ENCODE measurements at regions not wholly inside any gene's neighbourhood (a gene's known extent, or its start where the extent isn't known, plus 50 kb on each side); places are given as distances from the start of the nearest gene placed in this dataset.

- TF ChIP-seq CTCF (conservative IDR thresholded peaks at IDR 0.05 in 1 of 2, IDR thresholded peaks at IDR 0.05 in 1 of 2; ENCODE audit: low read depth in 1 of 2, low read length in 2 of 2), result no peak
- TF ChIP-seq EZH2 (IDR thresholded peaks at IDR 0.05; ENCODE audit: low read length, missing control alignments), result no peak
- Histone ChIP-seq H2AFZ (ENCODE audit: low read length) (no peak overlapping the region), H3K27ac (ENCODE audit: insufficient read depth, low read length) (peak overlapping the region; percentile 79), H3K9me3 (ENCODE audit: control insufficient read depth, insufficient read depth, low read depth, low read length) (no peaks in the 10 kb centered on the region), H3K9ac (ENCODE audit: insufficient read depth, low read length) (peak overlapping the region; percentile 13), H3K27me3 (ENCODE audit: control insufficient read depth, insufficient read depth, low read length) (peaks cover 3% of the 10 kb centered on the region), H3K4me3 (replicated peaks in 1 of 4; ENCODE audit: control extremely low read depth in 1 of 4, insufficient read depth in 1 of 4, low read depth in 3 of 4, low read length in 4 of 4) (no peak overlapping the region), H3K4me1 (ENCODE audit: control insufficient read depth, extremely low read depth, insufficient read depth, low read length) (peaks cover 31% of the 10 kb centered on the region), H4K20me1 (ENCODE audit: control insufficient read depth, extremely low read depth, insufficient read depth, low read length) (no peaks in the 10 kb centered on the region), H3K4me2 (ENCODE audit: extremely low read depth, insufficient read depth, low read length) (peak overlapping the region; percentile 52), H3K79me2 (ENCODE audit: control insufficient read depth, insufficient read depth, low read length) (no peaks in the 10 kb centered on the region), H3K36me3 (ENCODE audit: control insufficient read depth, insufficient read depth, low read length) (no peaks in the 10 kb centered on the region)
- DNase-seq (ENCODE audit: low read depth in 2 of 2), result no peak
These were observed 264.2 kb upstream of the ZMIZ1 start for GRCh38 chr10:78804411-78805032.

GRCh38 chr10:78805176-78805575 is 263.6 kb upstream of the ZMIZ1 start:
- peaks cover 3% of the 10 kb centered on the region for H3K27me3 ChIP-seq (ENCODE audit: control insufficient read depth, insufficient read depth, low read length)
- no peaks in the 10 kb centered on the region for H3K79me2 ChIP-seq (ENCODE audit: control insufficient read depth, insufficient read depth, low read length)
- H3K27ac ChIP-seq (ENCODE audit: insufficient read depth, low read length), result peak overlapping the region; percentile 79
- TF ChIP-seq EZH2 (IDR thresholded peaks at IDR 0.05; ENCODE audit: low read length, missing control alignments) (no peak), CTCF (conservative IDR thresholded peaks at IDR 0.05 in 1 of 2, IDR thresholded peaks at IDR 0.05 in 1 of 2; ENCODE audit: low read depth in 1 of 2, low read length in 2 of 2) (no peak)
- peak overlapping the region; percentile 55 for H3K4me2 ChIP-seq (ENCODE audit: extremely low read depth, insufficient read depth, low read length)
- peaks cover 31% of the 10 kb centered on the region for H3K4me1 ChIP-seq (ENCODE audit: control insufficient read depth, extremely low read depth, insufficient read depth, low read length)
- H3K4me3 ChIP-seq (replicated peaks in 1 of 4; ENCODE audit: control extremely low read depth in 1 of 4, insufficient read depth in 1 of 4, low read depth in 3 of 4, low read length in 4 of 4), result no peak overlapping the region
- peak; percentile 98 to 100 for DNase-seq (ENCODE audit: low read depth in 2 of 2)
- peak overlapping the region; percentile 13 for H3K9ac ChIP-seq (ENCODE audit: insufficient read depth, low read length)
- no peaks in the 10 kb centered on the region for H3K9me3 ChIP-seq (ENCODE audit: control insufficient read depth, insufficient read depth, low read depth, low read length)
- H4K20me1 ChIP-seq (ENCODE audit: control insufficient read depth, extremely low read depth, insufficient read depth, low read length), result no peaks in the 10 kb centered on the region
- no peak overlapping the region for H2AFZ ChIP-seq (ENCODE audit: low read length)
- no peaks in the 10 kb centered on the region for H3K36me3 ChIP-seq (ENCODE audit: control insufficient read depth, insufficient read depth, low read length)

GRCh38 chr10:78806681-78807221 is 262.0 kb upstream of the ZMIZ1 start:
- DNase-seq (ENCODE audit: low read depth in 2 of 2), result peak in 1 of 2 donors; percentile 39
- Histone ChIP-seq H4K20me1 (ENCODE audit: control insufficient read depth, extremely low read depth, insufficient read depth, low read length) (no peaks in the 10 kb centered on the region), H3K9ac (ENCODE audit: insufficient read depth, low read length) (no peak overlapping the region), H3K4me2 (ENCODE audit: extremely low read depth, insufficient read depth, low read length) (no peak overlapping the region), H3K4me1 (ENCODE audit: control insufficient read depth, extremely low read depth, insufficient read depth, low read length) (peaks cover 31% of the 10 kb centered on the region), H3K27me3 (ENCODE audit: control insufficient read depth, insufficient read depth, low read length) (peaks cover under 1% of the 10 kb centered on the region), H3K79me2 (ENCODE audit: control insufficient read depth, insufficient read depth, low read length) (no peaks in the 10 kb centered on the region), H2AFZ (ENCODE audit: low read length) (no peak overlapping the region), H3K36me3 (ENCODE audit: control insufficient read depth, insufficient read depth, low read length) (no peaks in the 10 kb centered on the region), H3K27ac (ENCODE audit: insufficient read depth, low read length) (no peak overlapping the region), H3K9me3 (ENCODE audit: control insufficient read depth, insufficient read depth, low read depth, low read length) (no peaks in the 10 kb centered on the region), H3K4me3 (replicated peaks in 1 of 4; ENCODE audit: control extremely low read depth in 1 of 4, insufficient read depth in 1 of 4, low read depth in 3 of 4, low read length in 4 of 4) (no peak overlapping the region)
- TF ChIP-seq CTCF (conservative IDR thresholded peaks at IDR 0.05 in 1 of 2, IDR thresholded peaks at IDR 0.05 in 1 of 2; ENCODE audit: low read depth in 1 of 2, low read length in 2 of 2) (no peak), EZH2 (IDR thresholded peaks at IDR 0.05; ENCODE audit: low read length, missing control alignments) (no peak)
